T-helper 2 cell (primary cell): ENCODE measurements at regions not wholly inside any gene's neighbourhood (a gene's known extent, or its start where the extent isn't known, plus 50 kb on each side); places are given as distances from the start of the nearest gene placed in this dataset.
A peak's percentile ranks its signal among the peaks of the same experiment; 100 is the strongest.

ENCODE experiments used
- DNase-seq, 5 experiments: peaks; one replicate each; pipeline versions ENCODE4 v3.0.0 to v3.0.0-alpha.2; 2012 to 2022

- no peak for DNase-seq
Observed at GRCh38 chr21:35328856-35329455, 279.9 kb upstream of the RUNX1 start.

- no peak for DNase-seq
Observed at GRCh38 chr21:35326677-35327076, 277.6 kb upstream of the RUNX1 start.

DNA sequence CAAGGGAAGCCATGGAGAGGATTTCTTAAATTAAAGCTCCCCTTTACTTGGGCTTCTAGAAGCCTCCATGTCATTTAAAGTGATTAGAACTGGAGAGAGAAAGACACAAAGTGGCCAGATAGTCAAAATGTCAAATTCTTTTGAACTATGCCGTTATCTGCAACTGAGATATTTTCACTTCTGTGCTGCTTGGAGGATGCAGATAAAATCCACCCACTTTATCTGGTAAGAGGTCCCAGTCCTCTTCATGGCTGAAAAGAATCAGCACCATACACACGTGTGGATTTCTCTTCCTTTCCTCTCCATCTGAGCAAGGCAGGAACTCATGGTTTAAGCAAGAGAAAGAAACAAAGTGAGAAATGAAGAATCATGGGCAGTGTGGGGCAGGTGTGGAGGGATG, 276.9 kb upstream of the RUNX1 start:
- peak in 1 of 5 experiments; percentile 40 for DNase-seq

- DNase-seq, result peak in 1 of 5 experiments; percentile 22
Observed at GRCh38 chr21:35324372-35325220, 275.5 kb upstream of the RUNX1 start.

GRCh38 chr21:35323947-35324346, 274.8 kb upstream of the RUNX1 start:
- DNase-seq, result no peak

DNA sequence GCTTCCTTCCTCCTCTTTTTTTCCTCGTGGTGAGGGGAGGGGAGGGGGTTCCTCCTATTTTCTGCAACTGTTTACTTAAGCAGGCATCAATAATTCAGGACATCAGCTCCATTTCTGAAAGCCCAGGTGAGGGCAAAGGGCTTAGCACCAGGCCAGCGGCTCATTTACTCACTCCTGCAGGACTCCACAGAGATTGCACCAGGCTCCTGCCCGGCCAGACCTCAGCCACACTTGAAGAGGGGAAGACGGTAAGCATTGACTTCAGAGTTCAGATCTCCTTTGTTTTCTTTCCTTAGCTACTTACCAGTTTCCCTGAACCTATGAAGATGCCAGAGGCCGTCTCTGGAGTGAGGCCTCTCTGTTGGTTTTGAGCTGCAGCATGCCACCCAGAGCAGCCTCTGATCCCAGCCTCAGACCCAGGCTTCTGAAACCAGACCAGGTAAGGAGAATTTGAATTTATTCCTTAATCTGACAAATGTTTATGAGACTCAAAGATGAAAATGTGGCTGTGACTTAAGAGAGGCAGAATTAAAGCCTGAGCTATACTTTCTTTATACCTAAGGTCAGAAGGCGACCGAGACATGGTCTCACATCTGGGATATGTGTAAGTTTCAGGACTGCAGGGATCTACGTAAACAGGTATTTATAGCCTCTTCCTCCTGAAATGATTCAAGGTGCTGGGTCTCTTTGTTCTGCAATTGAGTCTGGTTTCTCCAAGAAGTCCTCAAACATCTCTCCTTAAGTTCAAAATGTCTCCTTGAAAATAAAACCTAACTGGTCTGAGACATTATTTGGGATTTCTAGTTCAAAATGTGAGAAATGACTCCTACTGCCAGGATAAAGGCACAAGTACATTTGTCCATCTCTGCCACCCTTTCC, 272.5 kb upstream of the RUNX1 start:
- DNase-seq, result no peak

- DNase-seq, result no peak
Observed at GRCh38 chr21:35319684-35320283, 270.7 kb upstream of the RUNX1 start.

GRCh38 chr21:35316933-35317332, 267.8 kb upstream of the RUNX1 start:
- DNase-seq, result peak in 1 of 5 experiments; percentile 75

- no peak for DNase-seq
Observed at GRCh38 chr21:35316456-35316855, 267.4 kb upstream of the RUNX1 start.

DNA sequence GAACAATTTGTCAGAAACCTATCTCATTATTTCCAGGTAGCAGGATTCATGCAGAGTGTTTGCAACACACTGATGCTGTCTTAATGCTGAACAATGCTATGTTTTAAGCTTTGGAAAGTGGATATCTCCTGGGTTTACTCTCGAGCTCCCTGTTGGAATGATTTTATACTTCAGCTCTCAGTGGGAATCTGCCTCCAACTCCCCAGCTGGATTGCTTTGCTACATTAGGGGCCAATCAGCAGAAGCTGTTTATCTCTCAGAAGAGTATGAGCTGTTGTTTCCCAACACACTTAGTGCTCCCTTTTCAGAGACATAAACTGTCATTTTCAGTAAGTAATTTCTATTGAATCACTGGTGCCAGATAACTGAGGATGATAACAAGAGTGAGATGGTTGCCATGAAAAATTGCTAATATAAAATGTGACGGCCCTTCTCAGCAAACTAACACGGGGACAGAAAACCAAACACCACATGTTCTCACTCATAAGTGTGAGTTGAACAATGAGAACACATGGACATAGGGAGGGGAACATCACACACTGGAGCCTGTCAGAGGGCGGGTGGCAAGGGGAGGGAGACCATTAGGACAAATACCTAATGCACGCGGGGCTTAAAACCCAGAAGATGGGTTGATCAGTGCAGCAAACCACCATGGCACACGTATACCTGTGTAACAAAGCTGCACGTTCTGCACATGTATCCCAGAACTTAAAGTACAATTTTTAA, 265.9 kb upstream of the RUNX1 start:
- no peak for DNase-seq

DNA sequence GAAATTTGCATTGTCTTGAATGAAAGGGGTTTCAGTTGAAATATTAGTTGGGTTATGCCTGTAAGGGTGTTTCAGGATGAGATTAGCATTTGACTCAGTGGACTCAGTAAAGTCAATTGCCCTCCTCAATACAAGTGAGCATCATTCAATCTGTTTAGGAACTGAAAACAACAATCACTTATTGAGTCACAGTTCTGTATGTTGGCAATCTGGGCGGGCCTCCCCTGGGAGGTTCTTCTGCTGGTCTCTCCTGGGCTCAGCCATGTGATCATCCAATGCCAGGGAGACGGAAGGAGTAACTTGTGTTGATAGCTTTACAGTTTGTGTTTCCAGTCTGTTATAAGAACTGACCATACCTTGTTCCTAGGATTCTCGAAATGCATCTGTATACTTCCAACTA, 262.9 kb upstream of the RUNX1 start:
- no peak for DNase-seq

- no peak for DNase-seq
Observed at GRCh38 chr21:35309316-35309715, 260.2 kb upstream of the RUNX1 start.

DNA sequence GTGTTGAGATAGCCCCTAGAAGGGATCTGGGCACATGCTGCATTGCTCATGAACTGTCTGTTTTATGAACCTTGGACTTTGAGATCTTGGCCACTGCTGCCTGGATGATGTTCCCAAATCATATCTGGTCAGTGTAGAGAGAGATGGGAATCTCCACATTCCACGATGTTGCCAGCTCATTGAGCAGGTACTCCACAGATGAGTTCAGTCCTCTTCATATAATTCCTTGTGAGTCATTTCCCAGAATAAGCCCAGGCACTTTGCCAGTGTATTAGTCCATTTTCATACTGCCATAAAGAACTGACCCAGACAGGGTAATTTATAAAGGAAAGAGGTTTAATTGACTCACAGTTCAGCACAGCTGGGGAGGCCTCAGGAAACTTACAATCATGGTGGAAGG, 254.0 kb upstream of the RUNX1 start:
- no peak for DNase-seq

GRCh38 chr21:35298757-35299156, 249.7 kb upstream of the RUNX1 start:
- no peak for DNase-seq

DNA sequence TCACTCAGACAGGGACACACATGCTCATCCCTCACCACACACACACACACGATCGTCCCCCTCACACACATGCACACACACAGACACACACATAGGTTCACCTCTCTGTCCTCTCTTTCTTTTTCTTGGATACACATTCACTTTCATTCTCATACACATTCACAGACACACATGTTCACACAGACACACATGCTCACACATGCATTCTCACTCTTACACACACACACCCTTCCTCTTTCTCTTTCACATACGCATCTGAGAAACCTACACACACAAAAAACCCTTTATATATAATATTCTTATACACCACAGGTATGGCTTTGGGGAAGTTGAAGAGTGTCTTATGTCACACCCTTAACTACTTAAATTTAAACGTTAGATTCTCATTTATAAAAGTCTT, 248.6 kb upstream of the RUNX1 start:
- no peak for DNase-seq

- no peak for DNase-seq
Observed at GRCh38 chr21:35294231-35294898, 245.3 kb upstream of the RUNX1 start.

- DNase-seq, result no peak
Observed at GRCh38 chr21:35291973-35292627, 243.0 kb upstream of the RUNX1 start.

DNA sequence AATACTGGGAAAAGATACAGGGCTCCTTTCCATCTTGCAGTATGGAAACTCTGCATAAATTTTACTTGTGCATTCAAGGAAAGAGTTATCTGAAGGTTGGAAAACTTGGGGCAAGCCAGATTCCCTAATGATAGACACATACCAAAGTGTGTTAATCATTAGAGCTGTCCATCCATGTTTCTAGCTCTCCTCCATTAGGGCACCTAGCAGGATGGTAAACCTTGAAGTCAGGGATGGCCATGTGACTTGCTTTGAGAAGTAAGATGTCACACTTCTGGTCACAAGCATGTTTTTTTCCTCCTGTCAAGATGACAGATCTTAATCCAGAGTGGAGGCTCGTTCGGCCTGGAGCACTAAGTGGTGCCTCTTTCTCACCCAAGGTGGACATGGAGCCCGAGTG, 241.9 kb upstream of the RUNX1 start:
- no peak for DNase-seq

- DNase-seq, result no peak
Observed at GRCh38 chr21:35288238-35288637, 239.1 kb upstream of the RUNX1 start.

GRCh38 chr21:35284199-35284598, 235.1 kb upstream of the RUNX1 start:
- no peak for DNase-seq

DNA sequence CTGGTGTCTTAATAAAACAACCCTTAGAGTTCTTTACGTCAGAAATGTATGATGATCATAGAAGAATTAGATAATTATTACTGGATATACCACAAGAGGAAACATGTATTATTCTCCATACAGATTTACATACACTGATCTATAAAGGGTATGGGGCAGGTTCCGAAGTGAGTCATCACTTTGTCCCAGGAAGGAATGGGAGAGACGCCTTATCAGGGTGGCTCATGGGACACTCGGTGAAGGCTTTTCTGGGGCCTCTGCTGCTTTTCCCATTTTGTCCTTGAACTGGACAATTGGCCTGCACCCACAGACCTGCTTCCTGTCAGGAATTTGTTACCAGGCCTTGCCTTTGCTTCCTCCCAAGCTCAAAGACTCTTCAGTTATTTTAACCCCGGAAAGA, 233.8 kb upstream of the RUNX1 start:
- DNase-seq, result no peak
